ENCODE measurements at regions not wholly inside any gene's neighbourhood (a gene's known extent, or its start where the extent isn't known, plus 50 kb on each side); places are given as distances from the start of the nearest gene placed in this dataset.

DNA sequence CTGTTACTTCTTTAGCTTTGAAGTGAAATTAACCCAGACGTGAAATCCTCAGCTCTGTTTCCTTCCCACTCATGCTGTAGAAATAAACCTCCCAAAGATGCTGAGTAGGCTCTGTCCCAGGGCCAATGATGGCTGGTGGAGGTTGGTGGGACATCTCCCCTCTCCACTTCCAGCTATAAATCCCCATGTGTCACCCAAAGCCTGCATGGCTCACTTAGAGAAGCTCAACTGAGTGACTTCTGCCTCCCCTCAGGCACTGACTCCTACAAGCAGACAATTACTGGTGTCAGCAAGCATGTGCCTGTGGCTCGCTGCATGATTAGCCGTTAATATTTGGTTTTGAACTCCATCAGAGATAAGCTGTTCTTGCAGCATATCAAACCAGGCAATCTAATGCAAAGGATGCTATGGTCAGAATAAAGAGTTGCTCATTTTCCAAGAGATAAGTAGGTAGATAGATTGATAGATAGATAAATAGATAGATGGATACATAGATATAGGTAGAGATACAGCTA, 569.5 kb upstream of the WWC1 start:
- DNase-seq: no peak

DNA sequence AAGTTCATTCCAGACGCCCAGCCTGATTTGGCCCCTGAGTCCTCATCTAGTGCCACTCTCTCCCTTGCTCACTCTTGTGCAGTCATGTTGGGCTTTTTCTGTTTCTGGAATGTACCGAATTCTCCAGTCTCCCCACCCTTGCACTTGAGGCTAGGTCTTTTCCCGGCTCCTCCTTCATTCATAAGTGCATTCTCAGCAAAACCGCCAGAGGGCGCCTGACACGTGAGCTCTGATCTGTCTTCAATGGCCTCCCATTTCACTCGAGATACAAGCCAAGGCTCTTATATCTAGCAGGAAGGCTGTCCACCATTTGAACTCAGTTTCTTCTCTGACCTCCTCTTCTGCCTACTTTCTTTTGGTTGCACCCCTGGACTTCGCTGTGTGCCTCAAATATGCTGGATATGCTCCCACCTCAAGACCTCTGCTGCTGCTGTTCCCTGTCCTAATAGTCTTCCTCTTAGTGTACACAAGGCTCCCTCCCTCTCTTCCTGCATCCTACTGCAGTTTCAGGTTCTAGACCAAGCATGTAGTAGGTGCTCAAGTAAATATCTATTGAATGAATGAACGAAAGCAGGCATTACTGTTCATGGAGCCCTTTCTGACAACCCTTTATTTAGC, 568.1 kb upstream of the WWC1 start:
- Mint-ChIP-seq H3K4me1 (ENCODE audit: low read depth) (no peaks in the 10 kb centered on the region), H3K27ac (no peak overlapping the region), H3K4me3 (no peak overlapping the region), H3K9me3 (no peaks in the 10 kb centered on the region), H3K36me3 (no peaks in the 10 kb centered on the region), H3K27me3 (peaks cover 4% of the 10 kb centered on the region)
- ChIA-PET POLR2A (no interaction called here), CTCF (interaction anchor here (0.7 to 2.9 kb wide), 7 partner anchors 12 to 707 kb away, joined by 3 to 39 read pairs (median 4); no protein-coding TSS in a partner anchor)
- intact Hi-C loops (cut with micrococcal nuclease): loop anchor here (1.0 kb wide), 2 partner anchors 324 to 496 kb away; no protein-coding TSS in a partner anchor
- peak; percentile 74 for DNase-seq

More for the DNA sequence above, 569.5 kb upstream of the WWC1 start:
- no peak overlapping the region for H3K4me3 Mint-ChIP-seq
- H3K4me1 Mint-ChIP-seq (ENCODE audit: low read depth): no peaks in the 10 kb centered on the region
- H3K27ac Mint-ChIP-seq: no peak overlapping the region
- H3K27me3 Mint-ChIP-seq: peaks cover 4% of the 10 kb centered on the region
- no peaks in the 10 kb centered on the region for H3K9me3 Mint-ChIP-seq
- intact Hi-C loops (cut with micrococcal nuclease): no loop called here
- POLR2A ChIA-PET: no interaction called here
- no peaks in the 10 kb centered on the region for H3K36me3 Mint-ChIP-seq
- CTCF ChIA-PET: interaction anchor here (0.6 to 2.9 kb wide), 5 partner anchors 8 to 498 kb away, joined by 3 to 39 read pairs (median 3); no protein-coding TSS in a partner anchor

DNA sequence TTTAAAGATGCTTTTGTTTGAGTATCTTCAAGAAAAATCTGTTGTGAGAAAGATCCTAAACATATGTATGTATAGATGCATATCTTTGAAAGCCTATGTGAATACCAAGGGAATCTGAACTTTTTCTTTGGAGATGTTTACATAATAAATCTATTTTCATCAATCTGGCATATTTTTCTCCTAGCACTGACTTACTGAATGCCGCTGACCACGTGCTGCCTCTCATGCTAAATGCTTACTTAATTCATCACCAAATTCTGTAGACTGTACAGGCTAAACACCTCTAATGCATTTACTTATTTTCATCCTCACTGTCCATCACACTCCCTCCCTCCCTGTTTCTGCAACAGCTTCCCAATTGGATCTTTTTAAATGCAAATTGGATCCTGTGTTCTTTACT, 566.2 kb upstream of the WWC1 start:
- Mint-ChIP-seq H3K4me1 (ENCODE audit: low read depth) (no peaks in the 10 kb centered on the region), H3K27ac (no peak overlapping the region), H3K9me3 (no peaks in the 10 kb centered on the region), H3K4me3 (no peak overlapping the region), H3K27me3 (peaks cover 3% of the 10 kb centered on the region), H3K36me3 (no peaks in the 10 kb centered on the region)
- CTCF ChIA-PET: interaction anchor here (1.0 kb wide), 1 partner anchor 322 kb away, joined by 3 read pairs; no protein-coding TSS in a partner anchor
- POLR2A ChIA-PET: no interaction called here
- DNase-seq: no peak
- intact Hi-C loops (cut with micrococcal nuclease): no loop called here

DNA sequence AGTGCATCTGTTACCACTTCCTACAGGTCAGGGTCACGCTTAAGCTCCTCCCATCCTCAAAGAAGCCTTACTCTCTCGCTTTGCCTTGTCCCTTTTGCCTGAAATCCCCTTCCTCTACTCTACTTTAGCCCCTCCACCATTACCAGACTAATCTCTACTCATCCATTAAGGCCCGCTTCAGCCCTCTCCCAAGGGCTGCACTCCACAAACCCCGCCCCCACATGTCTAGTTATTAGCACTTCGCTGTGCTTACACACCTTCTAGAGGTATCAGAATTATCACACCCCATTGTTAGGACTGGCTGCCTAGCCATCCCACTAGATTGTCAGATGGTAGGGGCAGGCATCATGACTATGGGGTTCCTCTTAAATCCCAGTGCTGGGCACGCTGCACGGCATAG, 565.7 kb upstream of the WWC1 start:
- Mint-ChIP-seq H3K4me3 (no peak overlapping the region), H3K27me3 (peaks cover 3% of the 10 kb centered on the region), H3K4me1 (ENCODE audit: low read depth) (no peaks in the 10 kb centered on the region), H3K9me3 (no peaks in the 10 kb centered on the region), H3K27ac (no peak overlapping the region), H3K36me3 (no peaks in the 10 kb centered on the region)
- intact Hi-C loops (cut with micrococcal nuclease): no loop called here
- ChIA-PET POLR2A (no interaction called here), CTCF (interaction anchor here (1.0 kb wide), 1 partner anchor 322 kb away, joined by 3 read pairs; no protein-coding TSS in a partner anchor)
- no peak for DNase-seq

DNA sequence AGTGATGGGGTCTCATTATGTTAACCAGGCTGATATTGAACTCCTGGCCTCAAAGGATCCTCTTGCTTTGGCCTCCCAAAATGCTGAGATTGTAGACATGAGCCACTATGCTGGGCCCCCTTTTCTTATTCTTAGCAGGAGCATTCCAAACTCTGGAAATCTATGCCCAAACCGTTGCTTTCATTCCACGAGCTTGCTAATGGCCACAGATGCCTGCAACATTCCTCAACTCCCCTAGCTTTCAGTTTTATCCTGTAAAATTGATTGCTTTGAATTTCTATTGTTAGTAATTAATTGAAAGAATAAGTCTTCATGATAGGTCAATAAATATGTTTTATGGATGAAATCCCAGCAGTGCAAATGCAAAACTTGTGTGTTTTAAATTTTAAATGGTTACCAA, 564.8 kb upstream of the WWC1 start:
- ChIA-PET CTCF (interaction anchor here (0.6 kb wide), 1 partner anchor 493 kb away, joined by 3 read pairs; no protein-coding TSS in a partner anchor), POLR2A (no interaction called here)
- DNase-seq: no peak
- Mint-ChIP-seq H3K4me1 (ENCODE audit: low read depth) (no peaks in the 10 kb centered on the region), H3K4me3 (no peak overlapping the region), H3K27ac (no peak overlapping the region), H3K27me3 (peaks cover 3% of the 10 kb centered on the region), H3K36me3 (no peaks in the 10 kb centered on the region), H3K9me3 (no peaks in the 10 kb centered on the region)
- intact Hi-C loops (cut with micrococcal nuclease): no loop called here

DNA sequence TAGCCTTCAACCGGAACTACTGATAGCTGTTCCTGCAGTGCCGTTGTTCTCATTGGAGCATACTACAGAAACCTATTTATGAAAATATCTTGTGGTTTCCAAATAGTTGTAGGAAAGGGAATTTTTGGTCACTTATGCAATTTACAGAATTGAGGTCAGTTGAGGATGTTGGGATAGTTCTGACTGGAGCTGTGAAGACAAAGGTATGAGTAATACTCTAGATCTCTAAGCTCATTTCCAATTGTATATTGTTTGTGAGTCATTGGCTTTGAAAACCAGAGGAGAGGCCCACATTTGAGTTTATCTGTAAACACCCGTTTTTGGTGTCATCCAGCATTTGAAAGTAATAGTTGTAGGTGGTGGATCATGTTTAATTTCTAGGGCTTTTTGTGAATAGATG, 561.3 kb upstream of the WWC1 start:
- intact Hi-C loops (cut with micrococcal nuclease): no loop called here
- Mint-ChIP-seq H3K36me3 (no peaks in the 10 kb centered on the region), H3K9me3 (no peaks in the 10 kb centered on the region), H3K27me3 (peaks cover 4% of the 10 kb centered on the region), H3K4me1 (ENCODE audit: low read depth) (no peaks in the 10 kb centered on the region), H3K27ac (no peak overlapping the region), H3K4me3 (no peak overlapping the region)
- ChIA-PET POLR2A (no interaction called here), CTCF (no interaction called here)
- DNase-seq: no peak

DNA sequence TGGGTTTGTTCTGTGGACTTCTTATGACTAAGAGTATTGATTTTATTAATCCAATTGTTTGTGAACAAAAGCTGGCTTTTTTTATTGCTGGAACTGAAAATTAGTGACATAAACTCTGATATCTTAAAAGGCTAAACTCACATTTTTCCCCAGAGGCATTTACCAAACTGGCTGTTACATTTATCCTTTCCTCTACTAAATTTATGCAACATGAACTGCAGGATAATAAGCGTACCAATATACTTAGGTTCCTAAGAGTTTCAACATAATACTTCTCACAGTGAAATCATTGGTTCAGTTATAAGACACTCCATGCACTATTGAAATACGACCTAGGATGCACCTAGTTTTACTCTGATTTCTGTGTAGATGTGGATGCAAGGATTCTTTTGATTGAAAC, 560.8 kb upstream of the WWC1 start:
- H3K36me3 Mint-ChIP-seq: no peaks in the 10 kb centered on the region
- POLR2A ChIA-PET: no interaction called here
- peaks cover 4% of the 10 kb centered on the region for H3K27me3 Mint-ChIP-seq
- no peak overlapping the region for H3K4me3 Mint-ChIP-seq
- no peak overlapping the region for H3K27ac Mint-ChIP-seq
- CTCF ChIA-PET: no interaction called here
- intact Hi-C loops (cut with micrococcal nuclease): no loop called here
- no peak for DNase-seq
- no peaks in the 10 kb centered on the region for H3K4me1 Mint-ChIP-seq (ENCODE audit: low read depth)
- H3K9me3 Mint-ChIP-seq: no peaks in the 10 kb centered on the region

DNA sequence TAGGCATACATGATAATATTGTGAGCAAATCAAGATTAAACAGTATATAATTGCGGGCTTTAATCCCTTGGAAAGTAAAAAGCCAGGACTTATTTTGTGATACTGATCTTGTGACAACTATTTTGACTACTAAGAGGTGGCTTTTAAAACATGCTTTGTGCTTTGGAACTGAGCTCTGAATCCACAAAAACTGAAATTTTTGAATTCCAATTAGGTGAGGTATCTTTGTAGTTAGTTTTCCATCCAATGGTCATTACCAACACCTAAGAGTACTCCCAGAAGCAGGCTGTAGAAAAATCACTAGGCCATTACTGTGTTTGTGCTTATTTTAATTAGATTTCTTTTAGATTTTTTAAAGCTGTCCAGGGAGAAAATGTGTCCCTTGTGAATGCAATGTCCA, 559.5 kb upstream of the WWC1 start:
- intact Hi-C loops (cut with micrococcal nuclease): no loop called here
- ChIA-PET CTCF (interaction anchor here (0.6 kb wide), 1 partner anchor 289 kb away, joined by 3 read pairs; no protein-coding TSS in a partner anchor), POLR2A (no interaction called here)
- Mint-ChIP-seq H3K4me3 (no peak overlapping the region), H3K36me3 (no peaks in the 10 kb centered on the region), H3K27me3 (peaks cover 4% of the 10 kb centered on the region), H3K9me3 (no peaks in the 10 kb centered on the region), H3K27ac (no peak overlapping the region), H3K4me1 (ENCODE audit: low read depth) (no peaks in the 10 kb centered on the region)
- no peak for DNase-seq

DNA sequence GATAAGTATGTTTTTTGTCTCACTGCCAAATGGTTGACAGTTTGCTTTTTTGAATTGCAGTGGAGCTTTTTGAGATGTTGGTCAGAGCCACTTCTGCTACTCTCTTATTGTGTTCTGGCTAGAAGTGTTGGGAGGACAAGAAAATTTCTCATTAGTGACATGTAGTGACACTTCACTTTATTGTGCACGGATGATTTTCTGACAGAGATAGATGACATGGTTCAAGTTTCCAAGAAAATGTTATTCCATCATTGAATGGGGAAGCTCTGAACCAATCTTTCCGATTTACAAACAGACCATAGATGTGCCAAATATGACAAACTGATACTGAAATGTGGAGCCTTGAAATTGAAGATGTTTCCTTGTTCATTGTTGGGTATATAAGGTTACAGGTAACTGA, 558.9 kb upstream of the WWC1 start:
- Mint-ChIP-seq H3K9me3 (no peaks in the 10 kb centered on the region), H3K4me1 (ENCODE audit: low read depth) (no peaks in the 10 kb centered on the region), H3K27me3 (peaks cover 4% of the 10 kb centered on the region), H3K27ac (no peak overlapping the region), H3K4me3 (no peak overlapping the region), H3K36me3 (no peaks in the 10 kb centered on the region)
- ChIA-PET POLR2A (no interaction called here), CTCF (interaction anchor here (0.6 kb wide), 1 partner anchor 288 kb away, joined by 3 read pairs; no protein-coding TSS in a partner anchor)
- intact Hi-C loops (cut with micrococcal nuclease): no loop called here
- no peak for DNase-seq

DNA sequence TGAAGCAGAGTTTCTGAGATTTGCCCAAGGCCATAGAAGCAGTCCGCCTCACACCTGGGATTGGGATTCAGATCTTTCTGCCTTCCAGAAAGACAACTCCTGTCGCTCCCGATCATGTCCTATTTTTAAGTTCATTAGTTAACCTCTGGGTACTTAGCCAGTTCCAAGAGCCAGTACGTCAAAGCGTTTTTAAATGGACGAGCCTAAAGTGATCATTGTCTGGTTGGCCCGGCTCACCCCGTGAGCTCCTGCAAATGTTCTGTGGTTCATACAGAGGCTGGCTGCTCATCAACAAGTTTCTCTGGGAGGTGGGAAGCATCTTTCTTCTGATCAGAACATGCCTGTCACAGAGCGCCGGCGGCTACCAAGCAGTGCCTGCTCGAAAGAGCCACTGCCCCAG, 554.5 kb upstream of the WWC1 start:
- peaks cover 4% of the 10 kb centered on the region for H3K27me3 Mint-ChIP-seq
- no peak overlapping the region for H3K4me3 Mint-ChIP-seq
- ChIA-PET CTCF (no interaction called here), POLR2A (no interaction called here)
- H3K4me1 Mint-ChIP-seq (ENCODE audit: low read depth): no peaks in the 10 kb centered on the region
- no peak overlapping the region for H3K27ac Mint-ChIP-seq
- H3K36me3 Mint-ChIP-seq: no peaks in the 10 kb centered on the region
- intact Hi-C loops (cut with micrococcal nuclease): no loop called here
- no peak for DNase-seq
- H3K9me3 Mint-ChIP-seq: no peaks in the 10 kb centered on the region

DNA sequence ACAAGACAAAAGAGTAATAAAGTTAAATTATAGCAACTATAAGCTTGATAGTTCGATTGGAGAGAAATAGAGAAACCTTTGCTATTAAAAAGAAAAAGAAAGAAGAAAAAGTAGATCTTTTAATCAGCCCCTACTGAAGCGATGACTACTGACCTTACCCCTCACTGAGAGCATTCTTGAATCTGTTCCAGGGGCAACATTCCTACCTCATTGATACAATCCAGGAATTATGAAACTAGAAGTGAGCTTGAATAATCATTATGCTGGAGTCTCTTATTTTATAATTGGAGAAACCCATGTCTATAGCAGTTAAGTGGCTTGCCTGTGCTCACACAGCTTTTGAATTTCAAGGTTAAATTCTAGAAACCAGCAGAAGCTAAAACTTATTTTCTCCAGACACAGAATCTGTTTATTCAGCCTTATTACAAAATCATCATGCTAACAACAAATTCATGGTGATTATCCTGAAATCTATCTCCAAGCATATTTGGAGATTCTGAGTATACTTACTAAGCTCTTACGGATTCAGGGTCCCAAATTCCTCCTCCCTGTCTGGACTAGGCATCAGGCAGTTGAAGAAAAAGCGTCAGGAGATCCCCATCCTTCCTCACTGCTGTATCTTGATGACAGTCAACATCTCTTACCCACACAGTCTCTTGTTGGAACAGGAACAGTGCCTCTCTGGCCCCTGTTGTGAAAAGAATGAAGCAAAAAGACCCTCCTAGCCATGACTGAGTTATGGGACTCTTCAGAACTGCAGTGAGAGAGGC, 547.6 kb upstream of the WWC1 start:
- Mint-ChIP-seq H3K36me3 (no peaks in the 10 kb centered on the region), H3K9me3 (no peaks in the 10 kb centered on the region), H3K27ac (no peak overlapping the region), H3K27me3 (peaks cover 1% of the 10 kb centered on the region), H3K4me3 (no peak overlapping the region), H3K4me1 (ENCODE audit: low read depth) (no peaks in the 10 kb centered on the region)
- intact Hi-C loops (cut with micrococcal nuclease): no loop called here
- DNase-seq: no peak
- CTCF ChIA-PET: no interaction called here
- POLR2A ChIA-PET: no interaction called here

DNA sequence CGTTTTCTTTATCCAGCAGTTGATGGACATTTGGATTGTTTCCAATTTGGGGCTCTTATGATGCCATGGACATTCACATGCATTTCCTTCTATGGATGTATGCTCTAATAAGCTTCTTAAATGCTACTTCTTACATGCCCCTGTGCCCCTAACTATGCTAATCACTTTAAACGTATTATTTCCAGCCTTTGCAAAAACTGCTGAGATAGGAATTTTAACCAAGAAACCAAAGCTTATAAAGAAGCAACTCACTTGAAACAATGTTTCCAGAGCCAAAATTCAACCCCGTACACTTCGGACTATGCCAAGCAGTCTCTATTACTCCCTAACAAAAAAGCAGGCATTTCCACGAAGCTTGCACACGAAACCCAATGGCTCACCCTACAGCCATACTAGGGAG, 545.6 kb upstream of the WWC1 start:
- no peak overlapping the region for H3K27ac Mint-ChIP-seq
- DNase-seq: no peak
- no peaks in the 10 kb centered on the region for H3K4me1 Mint-ChIP-seq (ENCODE audit: low read depth)
- ChIA-PET CTCF (interaction anchor here (0.6 kb wide), 1 partner anchor 865 kb away, joined by 4 read pairs; no protein-coding TSS in a partner anchor), POLR2A (no interaction called here)
- H3K9me3 Mint-ChIP-seq: no peaks in the 10 kb centered on the region
- intact Hi-C loops (cut with micrococcal nuclease): no loop called here
- H3K4me3 Mint-ChIP-seq: no peak overlapping the region
- H3K36me3 Mint-ChIP-seq: no peaks in the 10 kb centered on the region
- H3K27me3 Mint-ChIP-seq: peaks cover 1% of the 10 kb centered on the region
